ENCODE measurements at regions not wholly inside any gene's neighbourhood (a gene's known extent, or its start where the extent isn't known, plus 50 kb on each side); places are given as distances from the start of the nearest gene placed in this dataset.

GRCh38 chr16:7268182-7268581 is 64.5 kb upstream of the RBFOX1 start:
- TF ChIP-seq ARNTL (CRISPR knock-in tag; IDR thresholded peaks at IDR 0.05; ENCODE audit: borderline replicate concordance, low read depth): no peak
- TF ChIP-seq ESRRG (CRISPR knock-in tag; IDR thresholded peaks at IDR 0.05): no peak
- TF ChIP-seq TCF4 (CRISPR knock-in tag; IDR thresholded peaks at IDR 0.05; ENCODE audit: borderline replicate concordance): no peak
- TF ChIP-seq, protein P1, sequence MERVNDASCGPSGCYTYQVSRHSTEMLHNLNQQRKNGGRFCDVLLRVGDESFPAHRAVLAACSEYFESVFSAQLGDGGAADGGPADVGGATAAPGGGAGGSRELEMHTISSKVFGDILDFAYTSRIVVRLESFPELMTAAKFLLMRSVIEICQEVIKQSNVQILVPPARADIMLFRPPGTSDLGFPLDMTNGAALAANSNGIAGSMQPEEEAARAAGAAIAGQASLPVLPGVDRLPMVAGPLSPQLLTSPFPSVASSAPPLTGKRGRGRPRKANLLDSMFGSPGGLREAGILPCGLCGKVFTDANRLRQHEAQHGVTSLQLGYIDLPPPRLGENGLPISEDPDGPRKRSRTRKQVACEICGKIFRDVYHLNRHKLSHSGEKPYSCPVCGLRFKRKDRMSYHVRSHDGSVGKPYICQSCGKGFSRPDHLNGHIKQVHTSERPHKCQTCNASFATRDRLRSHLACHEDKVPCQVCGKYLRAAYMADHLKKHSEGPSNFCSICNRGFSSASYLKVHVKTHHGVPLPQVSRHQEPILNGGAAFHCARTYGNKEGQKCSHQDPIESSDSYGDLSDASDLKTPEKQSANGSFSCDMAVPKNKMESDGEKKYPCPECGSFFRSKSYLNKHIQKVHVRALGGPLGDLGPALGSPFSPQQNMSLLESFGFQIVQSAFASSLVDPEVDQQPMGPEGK (CRISPR knock-in tag; IDR thresholded peaks at IDR 0.05; ENCODE audit: borderline replicate concordance): no peak
- no peak for ATAC-seq

DNA sequence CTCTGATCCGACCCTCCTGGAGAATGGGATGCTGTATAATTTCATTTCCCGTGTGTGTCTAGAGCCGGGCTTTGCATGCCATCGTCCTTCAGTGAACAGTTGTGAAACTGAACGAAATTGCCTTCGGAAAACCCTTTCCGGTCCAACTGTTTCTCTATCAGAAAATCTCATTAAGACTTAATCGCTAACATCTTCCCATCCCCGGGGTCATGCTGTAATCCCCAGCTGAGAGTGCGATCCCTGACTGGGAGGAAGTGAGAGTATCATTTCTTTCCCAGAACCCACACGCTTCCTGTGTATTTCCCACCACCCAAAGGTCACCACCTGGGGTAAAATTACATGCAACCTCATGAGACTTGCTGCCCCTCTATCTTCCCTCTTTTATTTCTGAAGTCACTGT is 75.6 kb upstream of the RBFOX1 start:
- TF ChIP-seq CSDC2 (CRISPR knock-in tag; IDR thresholded peaks at IDR 0.05) (no peak), BACH2 (CRISPR knock-in tag; IDR thresholded peaks at IDR 0.05; ENCODE audit: borderline replicate concordance) (no peak), GLIS3 (CRISPR knock-in tag; IDR thresholded peaks at IDR 0.05) (no peak), RARB (CRISPR knock-in tag; IDR thresholded peaks at IDR 0.05) (no peak), ZFP30 (CRISPR knock-in tag; IDR thresholded peaks at IDR 0.05) (no peak), ARNTL (CRISPR knock-in tag; IDR thresholded peaks at IDR 0.05; ENCODE audit: borderline replicate concordance, low read depth) (no peak), CREB5 (CRISPR knock-in tag; IDR thresholded peaks at IDR 0.05; ENCODE audit: low read depth) (no peak), ISL1 (CRISPR knock-in tag; IDR thresholded peaks at IDR 0.05) (no peak), TCF4 (CRISPR knock-in tag; IDR thresholded peaks at IDR 0.05; ENCODE audit: borderline replicate concordance) (no peak), ZC3H10 (CRISPR knock-in tag; IDR thresholded peaks at IDR 0.05) (no peak), ZNF8 (CRISPR knock-in tag; IDR thresholded peaks at IDR 0.05) (no peak), ZFP3 (CRISPR knock-in tag; IDR thresholded peaks at IDR 0.05) (no peak), PPARA (CRISPR knock-in tag; IDR thresholded peaks at IDR 0.05; ENCODE audit: borderline replicate concordance) (no peak), TOX (CRISPR knock-in tag; IDR thresholded peaks at IDR 0.05; ENCODE audit: borderline replicate concordance) (no peak), ZNF565 (CRISPR knock-in tag; conservative IDR thresholded peaks at IDR 0.05; ENCODE audit: low read depth) (no peak)
- TF ChIP-seq, protein P1 (CRISPR knock-in tag; IDR thresholded peaks at IDR 0.05; ENCODE audit: borderline replicate concordance): no peak
- TF ChIP-seq, protein P2, sequence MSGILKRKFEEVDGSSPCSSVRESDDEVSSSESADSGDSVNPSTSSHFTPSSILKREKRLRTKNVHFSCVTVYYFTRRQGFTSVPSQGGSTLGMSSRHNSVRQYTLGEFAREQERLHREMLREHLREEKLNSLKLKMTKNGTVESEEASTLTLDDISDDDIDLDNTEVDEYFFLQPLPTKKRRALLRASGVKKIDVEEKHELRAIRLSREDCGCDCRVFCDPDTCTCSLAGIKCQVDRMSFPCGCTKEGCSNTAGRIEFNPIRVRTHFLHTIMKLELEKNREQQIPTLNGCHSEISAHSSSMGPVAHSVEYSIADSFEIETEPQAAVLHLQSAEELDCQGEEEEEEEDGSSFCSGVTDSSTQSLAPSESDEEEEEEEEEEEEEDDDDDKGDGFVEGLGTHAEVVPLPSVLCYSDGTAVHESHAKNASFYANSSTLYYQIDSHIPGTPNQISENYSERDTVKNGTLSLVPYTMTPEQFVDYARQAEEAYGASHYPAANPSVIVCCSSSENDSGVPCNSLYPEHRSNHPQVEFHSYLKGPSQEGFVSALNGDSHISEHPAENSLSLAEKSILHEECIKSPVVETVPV (CRISPR knock-in tag; IDR thresholded peaks at IDR 0.05): no peak
- ATAC-seq: no peak

- ATAC-seq: no peak
- TF ChIP-seq TCF4 (CRISPR knock-in tag; IDR thresholded peaks at IDR 0.05; ENCODE audit: borderline replicate concordance) (no peak), CSDC2 (CRISPR knock-in tag; IDR thresholded peaks at IDR 0.05) (no peak), TSHZ2 (CRISPR knock-in tag; IDR thresholded peaks at IDR 0.05) (no peak), POU6F1 (CRISPR knock-in tag; IDR thresholded peaks at IDR 0.05; ENCODE audit: borderline replicate concordance, low read depth) (no peak), OSR1 (CRISPR knock-in tag; IDR thresholded peaks at IDR 0.05) (no peak), BACH2 (CRISPR knock-in tag; IDR thresholded peaks at IDR 0.05; ENCODE audit: borderline replicate concordance) (no peak), ZNF70 (CRISPR knock-in tag; IDR thresholded peaks at IDR 0.05) (no peak), ZC3H10 (CRISPR knock-in tag; IDR thresholded peaks at IDR 0.05) (no peak), ESRRG (CRISPR knock-in tag; IDR thresholded peaks at IDR 0.05) (no peak), PPARA (CRISPR knock-in tag; IDR thresholded peaks at IDR 0.05; ENCODE audit: borderline replicate concordance) (no peak), SNAI2 (CRISPR knock-in tag; IDR thresholded peaks at IDR 0.05) (no peak), TOX (CRISPR knock-in tag; IDR thresholded peaks at IDR 0.05; ENCODE audit: borderline replicate concordance) (no peak), ZFP3 (CRISPR knock-in tag; IDR thresholded peaks at IDR 0.05) (no peak), ZNF8 (CRISPR knock-in tag; IDR thresholded peaks at IDR 0.05) (no peak), RARB (CRISPR knock-in tag; IDR thresholded peaks at IDR 0.05) (no peak), CREB5 (CRISPR knock-in tag; IDR thresholded peaks at IDR 0.05; ENCODE audit: low read depth) (no peak)
- TF ChIP-seq, protein P1 (CRISPR knock-in tag; IDR thresholded peaks at IDR 0.05; ENCODE audit: borderline replicate concordance): no peak
Observed at GRCh38 chr16:7246578-7246977, 86.1 kb upstream of the RBFOX1 start.

All from SK-N-SH treated with all-trans-retinoic acid at 6 μM for 48 hours (cell line).